GM12892 (cell line): ENCODE measurements at regions not wholly inside any gene's neighbourhood (a gene's known extent, or its start where the extent isn't known, plus 50 kb on each side); places are given as distances from the start of the nearest gene placed in this dataset.

ENCODE experiments used
- POLR2A ChIP-seq: IDR thresholded peaks from 2 replicates; pipeline ENCODE4 v1.6.1; 2011; ENCODE audit warnings: low read depth, low read length, control low read depth
- POLR2AphosphoS5 ChIP-seq: IDR thresholded peaks from 2 replicates; pipeline ENCODE4 v1.6.1; 2011; ENCODE audit warnings: low read depth, low read length, control low read depth

DNA sequence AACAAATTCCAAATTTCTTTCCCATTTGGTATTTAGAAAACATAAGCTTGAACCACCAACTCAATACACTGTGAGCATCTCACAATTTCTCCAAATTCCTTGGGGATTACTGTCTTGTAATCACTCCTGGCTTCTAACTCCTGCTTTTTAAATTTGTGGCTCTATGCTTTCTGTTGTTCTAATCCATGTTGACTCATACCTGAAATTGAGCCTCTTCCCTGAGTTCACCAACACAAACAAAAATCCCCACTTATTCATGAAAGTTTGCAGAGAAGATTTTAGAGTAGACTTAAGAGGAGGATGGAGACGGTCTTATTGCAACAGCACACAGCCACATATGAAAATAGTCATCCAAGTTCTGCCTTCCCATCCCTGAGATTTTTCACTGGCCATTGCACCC lies 252.5 kb downstream of the PTEN start:
- no peak for TF ChIP-seq POLR2AphosphoS5
- no peak for TF ChIP-seq POLR2A
